OCI-LY3 (cell line): ENCODE measurements at regions not wholly inside any gene's neighbourhood (a gene's known extent, or its start where the extent isn't known, plus 50 kb on each side); places are given as distances from the start of the nearest gene placed in this dataset.

Experiments
- H2AFZ ChIP-seq: fragments of 200-600, 300-600 bp; shearing (Covaris generic); 2 replicates; pipeline ENCODE4 v1.6.0; 2014; ENCODE audit warnings: antibody characterized with exemption, low read depth, low read length
- H3K27ac ChIP-seq: fragments of 200-600, 300-600 bp; sonication (generic); 2 replicates; pipeline ENCODE4 v1.5.1; 2014; ENCODE audit warnings: mild to moderate bottlenecking, low read length, moderate library complexity, mixed read lengths
- H3K27me3 ChIP-seq: fragments of 200-600, 300-600 bp; sonication (generic); 2 replicates; pipeline ENCODE4 v1.6.1; 2014; ENCODE audit warnings: low read depth, low read length, mixed read lengths
- H3K36me3 ChIP-seq: fragments of 200-600, 300-600 bp; sonication (generic); replicated peaks from 2 replicates; pipeline ENCODE3; 2014; ENCODE audit warnings: low read depth, low read length, mixed read lengths
- H3K4me1 ChIP-seq: fragments of 300-600, 200-600 bp; sonication (generic); 2 replicates; pipeline ENCODE4 v1.6.1; 2014; ENCODE audit warnings: low read length, mixed read lengths
- H3K4me2 ChIP-seq: fragments of 200-600, 300-600 bp; sonication (generic); 2 replicates; pipeline ENCODE4 v1.6.1; 2014; ENCODE audit warnings: low read length, mixed read lengths
- H3K4me3 ChIP-seq: fragments of 300-600, 200-600 bp; sonication (generic); 2 replicates; pipeline ENCODE4 v1.5.1; 2014; ENCODE audit warnings: antibody characterized with exemption, mild to moderate bottlenecking, low read length, moderate library complexity
- H3K79me2 ChIP-seq: fragments of 300-600, 200-600 bp; shearing (Covaris generic); 2 replicates; pipeline ENCODE4 v1.6.1; 2014; ENCODE audit warnings: mild to moderate bottlenecking, low read length, mixed read lengths
- H3K9ac ChIP-seq: fragments of 300-600, 200-600 bp; shearing (Covaris generic); 2 replicates; pipeline ENCODE4 v1.6.0; 2014; ENCODE audit warnings: mild to moderate bottlenecking, low read length, moderate library complexity
- H3K9me3 ChIP-seq: fragments of 200-600, 300-600 bp; shearing (Covaris generic); 2 replicates; pipeline ENCODE4 v1.6.1; 2014; ENCODE audit warnings: low read length, mixed read lengths; ENCODE audit not compliant: insufficient read depth
- H4K20me1 ChIP-seq: fragments of 200-600, 300-600 bp; sonication (generic); 2 replicates; pipeline ENCODE4 v1.6.1; 2016; ENCODE audit warnings: low read length, mixed read lengths; ENCODE audit not compliant: insufficient read depth
- CTCF ChIP-seq: fragments of 200-600, 300-600 bp; sonication (generic); IDR thresholded peaks from 2 replicates; pipeline ENCODE4 v1.5.1; 2014; ENCODE audit warnings: antibody characterized with exemption, low read length, low read depth
- EZH2phosphoT487 ChIP-seq: fragments of 200-600 bp; shearing (Covaris generic); IDR thresholded peaks from 2 replicates; pipeline ENCODE4 v1.6.1; 2018; ENCODE audit warnings: antibody characterized with exemption, mixed run types, low read depth

GRCh38 chr3:22209578-22209977, 458.6 kb upstream of the ZNF385D start:
- no peak overlapping the region for H3K4me2 ChIP-seq
- H2AFZ ChIP-seq = no peak overlapping the region
- H3K27ac ChIP-seq = no peak overlapping the region
- H3K79me2 ChIP-seq = no peaks in the 10 kb centered on the region
- no peaks in the 10 kb centered on the region for H4K20me1 ChIP-seq
- H3K4me1 ChIP-seq = no peaks in the 10 kb centered on the region
- H3K9me3 ChIP-seq = no peaks in the 10 kb centered on the region
- no peak overlapping the region for H3K4me3 ChIP-seq
- TF ChIP-seq EZH2phosphoT487 (no peak), CTCF (no peak)
- H3K9ac ChIP-seq = no peak overlapping the region
- no peaks in the 10 kb centered on the region for H3K27me3 ChIP-seq
- no peaks in the 10 kb centered on the region for H3K36me3 ChIP-seq

- H3K27me3 ChIP-seq = no peaks in the 10 kb centered on the region
- no peak overlapping the region for H2AFZ ChIP-seq
- H3K9me3 ChIP-seq = no peaks in the 10 kb centered on the region
- no peaks in the 10 kb centered on the region for H4K20me1 ChIP-seq
- no peak overlapping the region for H3K9ac ChIP-seq
- no peak overlapping the region for H3K4me3 ChIP-seq
- H3K79me2 ChIP-seq = no peaks in the 10 kb centered on the region
- H3K27ac ChIP-seq = no peak overlapping the region
- H3K4me1 ChIP-seq = no peaks in the 10 kb centered on the region
- H3K4me2 ChIP-seq = no peak overlapping the region
- TF ChIP-seq EZH2phosphoT487 (no peak), CTCF (no peak)
- H3K36me3 ChIP-seq = no peaks in the 10 kb centered on the region
Observed at GRCh38 chr3:22210693-22211092, 459.7 kb upstream of the ZNF385D start.

- H3K9ac ChIP-seq = no peak overlapping the region
- no peaks in the 10 kb centered on the region for H3K27me3 ChIP-seq
- peaks cover 17% of the 10 kb centered on the region for H3K4me1 ChIP-seq
- no peak overlapping the region for H3K27ac ChIP-seq
- no peak overlapping the region for H3K4me2 ChIP-seq
- no peaks in the 10 kb centered on the region for H3K9me3 ChIP-seq
- H2AFZ ChIP-seq = no peak overlapping the region
- TF ChIP-seq CTCF = no peak
- TF ChIP-seq EZH2phosphoT487 = no peak
- no peaks in the 10 kb centered on the region for H3K36me3 ChIP-seq
- no peaks in the 10 kb centered on the region for H3K79me2 ChIP-seq
- no peaks in the 10 kb centered on the region for H4K20me1 ChIP-seq
- no peak overlapping the region for H3K4me3 ChIP-seq
Observed at GRCh38 chr3:22216601-22217000, 465.6 kb upstream of the ZNF385D start.

- peaks cover 4% of the 10 kb centered on the region for H3K4me1 ChIP-seq
- no peak for TF ChIP-seq EZH2phosphoT487
- no peak for TF ChIP-seq CTCF
Observed at GRCh38 chr3:22225161-22225560, 474.2 kb upstream of the ZNF385D start.

More at GRCh38 chr3:22225161-22225560, 474.2 kb upstream of the ZNF385D start:
- no peaks in the 10 kb centered on the region for H3K9me3 ChIP-seq
- H3K4me2 ChIP-seq = no peak overlapping the region
- H3K27ac ChIP-seq = no peak overlapping the region
- no peak overlapping the region for H2AFZ ChIP-seq
- no peak overlapping the region for H3K9ac ChIP-seq
- no peaks in the 10 kb centered on the region for H4K20me1 ChIP-seq
- no peaks in the 10 kb centered on the region for H3K36me3 ChIP-seq
- H3K27me3 ChIP-seq = no peaks in the 10 kb centered on the region
- H3K79me2 ChIP-seq = no peaks in the 10 kb centered on the region
- no peak overlapping the region for H3K4me3 ChIP-seq
